ENCODE measurements at regions not wholly inside any gene's neighbourhood (a gene's known extent, or its start where the extent isn't known, plus 50 kb on each side); places are given as distances from the start of the nearest gene placed in this dataset.

DNA sequence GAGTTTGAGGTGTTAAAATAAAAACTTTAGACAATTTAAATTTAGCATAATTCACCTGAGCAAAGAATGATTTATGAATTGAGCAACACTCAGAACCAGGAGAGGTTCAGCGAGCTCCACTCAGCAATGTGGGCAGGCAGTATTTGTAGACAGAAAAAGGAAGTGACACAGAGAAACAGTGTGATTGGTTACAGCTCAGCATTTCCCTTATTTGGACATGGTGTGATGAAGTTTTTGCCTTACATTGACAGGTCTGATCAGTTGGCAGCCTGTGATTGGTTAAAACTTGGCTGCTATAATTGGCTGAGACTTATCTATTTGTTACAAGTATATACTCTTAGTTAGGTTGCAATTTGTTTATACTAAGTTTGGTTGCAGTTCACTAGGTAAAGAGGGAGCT is 621.2 kb upstream of the PRMT6 start:
- no peak for TF ChIP-seq POLR2AphosphoS5 (IDR thresholded peaks at IDR 0.05; ENCODE audit: low read depth)
- TF ChIP-seq, protein P1, sequence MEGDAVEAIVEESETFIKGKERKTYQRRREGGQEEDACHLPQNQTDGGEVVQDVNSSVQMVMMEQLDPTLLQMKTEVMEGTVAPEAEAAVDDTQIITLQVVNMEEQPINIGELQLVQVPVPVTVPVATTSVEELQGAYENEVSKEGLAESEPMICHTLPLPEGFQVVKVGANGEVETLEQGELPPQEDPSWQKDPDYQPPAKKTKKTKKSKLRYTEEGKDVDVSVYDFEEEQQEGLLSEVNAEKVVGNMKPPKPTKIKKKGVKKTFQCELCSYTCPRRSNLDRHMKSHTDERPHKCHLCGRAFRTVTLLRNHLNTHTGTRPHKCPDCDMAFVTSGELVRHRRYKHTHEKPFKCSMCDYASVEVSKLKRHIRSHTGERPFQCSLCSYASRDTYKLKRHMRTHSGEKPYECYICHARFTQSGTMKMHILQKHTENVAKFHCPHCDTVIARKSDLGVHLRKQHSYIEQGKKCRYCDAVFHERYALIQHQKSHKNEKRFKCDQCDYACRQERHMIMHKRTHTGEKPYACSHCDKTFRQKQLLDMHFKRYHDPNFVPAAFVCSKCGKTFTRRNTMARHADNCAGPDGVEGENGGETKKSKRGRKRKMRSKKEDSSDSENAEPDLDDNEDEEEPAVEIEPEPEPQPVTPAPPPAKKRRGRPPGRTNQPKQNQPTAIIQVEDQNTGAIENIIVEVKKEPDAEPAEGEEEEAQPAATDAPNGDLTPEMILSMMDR (IDR thresholded peaks at IDR 0.05; ENCODE audit: insufficient read depth, low read length) = no peak
